ENCODE measurements at regions not wholly inside any gene's neighbourhood (a gene's known extent, or its start where the extent isn't known, plus 50 kb on each side); places are given as distances from the start of the nearest gene placed in this dataset.

DNA sequence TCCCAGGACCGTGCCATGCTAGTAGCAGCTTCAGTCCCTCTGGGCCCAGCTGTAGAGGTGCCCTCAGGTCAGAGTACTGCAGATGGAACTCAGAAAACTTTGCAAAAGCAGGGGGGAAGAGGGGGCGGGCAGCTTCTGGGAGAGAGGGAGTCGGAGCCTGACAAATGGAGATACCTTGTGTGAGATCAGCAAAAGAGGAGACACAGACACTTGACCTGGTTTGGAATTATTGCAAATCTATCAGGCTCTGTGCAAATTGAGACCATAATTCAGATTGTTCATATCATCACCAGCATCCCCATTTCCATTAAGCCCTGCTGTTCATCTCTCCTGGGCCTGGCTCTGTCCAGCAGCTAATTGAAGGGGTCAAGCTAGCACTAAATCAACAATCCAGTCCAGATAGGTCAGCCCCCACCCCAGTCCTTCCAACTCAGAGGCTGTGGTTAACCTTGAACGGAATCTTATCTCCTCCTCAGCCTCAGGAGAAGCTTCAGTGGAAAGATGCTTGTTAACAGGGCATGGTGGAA is 292.6 kb upstream of the PLET1 start:
- TF ChIP-seq, protein P1, sequence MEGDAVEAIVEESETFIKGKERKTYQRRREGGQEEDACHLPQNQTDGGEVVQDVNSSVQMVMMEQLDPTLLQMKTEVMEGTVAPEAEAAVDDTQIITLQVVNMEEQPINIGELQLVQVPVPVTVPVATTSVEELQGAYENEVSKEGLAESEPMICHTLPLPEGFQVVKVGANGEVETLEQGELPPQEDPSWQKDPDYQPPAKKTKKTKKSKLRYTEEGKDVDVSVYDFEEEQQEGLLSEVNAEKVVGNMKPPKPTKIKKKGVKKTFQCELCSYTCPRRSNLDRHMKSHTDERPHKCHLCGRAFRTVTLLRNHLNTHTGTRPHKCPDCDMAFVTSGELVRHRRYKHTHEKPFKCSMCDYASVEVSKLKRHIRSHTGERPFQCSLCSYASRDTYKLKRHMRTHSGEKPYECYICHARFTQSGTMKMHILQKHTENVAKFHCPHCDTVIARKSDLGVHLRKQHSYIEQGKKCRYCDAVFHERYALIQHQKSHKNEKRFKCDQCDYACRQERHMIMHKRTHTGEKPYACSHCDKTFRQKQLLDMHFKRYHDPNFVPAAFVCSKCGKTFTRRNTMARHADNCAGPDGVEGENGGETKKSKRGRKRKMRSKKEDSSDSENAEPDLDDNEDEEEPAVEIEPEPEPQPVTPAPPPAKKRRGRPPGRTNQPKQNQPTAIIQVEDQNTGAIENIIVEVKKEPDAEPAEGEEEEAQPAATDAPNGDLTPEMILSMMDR (IDR thresholded peaks at IDR 0.05), result no peak
- no peak for TF ChIP-seq ZFX (IDR thresholded peaks at IDR 0.05; ENCODE audit: borderline replicate concordance)
